Right lobe of liver (tissue), 6 donors: ENCODE measurements at regions not wholly inside any gene's neighbourhood (a gene's known extent, or its start where the extent isn't known, plus 50 kb on each side); places are given as distances from the start of the nearest gene placed in this dataset.
"Not testable (repeated sequence)": the region's sequence is repeated elsewhere in the genome, so short reads cannot be mapped to it uniquely, and the experiment has no call there.

Experiments
- ATAC-seq, 4 donors: fragments of 200-7000 bp; cut with Tn5 transposase; one replicate each; pipeline ENCODE4 v1.9.1; 2020; ENCODE audit warnings: mild to moderate bottlenecking in 4 of 4, moderate library complexity in 4 of 4
- DNase-seq, 3 donors: peaks; one replicate each; pipeline ENCODE4 v3.0.0-alpha.2; 2020
- H3K27ac ChIP-seq, 3 donors: fragments of 200-600 bp; one replicate each; pipeline ENCODE4 v1.8.0; 2022
- H3K27me3 ChIP-seq, 2 donors: fragments of 200-600 bp; one replicate each; pipeline ENCODE4 v1.8.0; 2022
- H3K36me3 ChIP-seq, 4 donors: fragments of 200-600 bp; sonication (generic) in 1 of 4; one replicate each; pipeline versions ENCODE4 v1.5.1 to v1.8.0; 2017 to 2022; ENCODE audit warnings: control low read depth in 1 of 4
- H3K4me1 ChIP-seq, 4 donors: fragments of 200-600 bp; sonication (generic) in 1 of 4; one replicate each; pipeline versions ENCODE4 v1.5.1 to v1.8.0; 2017 to 2022; ENCODE audit warnings: control low read depth in 1 of 4
- H3K4me3 ChIP-seq, 3 donors: fragments of 200-600 bp; one replicate each; pipeline ENCODE4 v1.8.0; 2022
- H3K9me3 ChIP-seq, 4 donors: fragments of 200-600 bp; sonication (generic) in 1 of 4; one replicate each; pipeline versions ENCODE4 v1.5.1 to v1.8.0; 2017 to 2022; ENCODE audit warnings: control low read depth in 1 of 4
- CTCF ChIP-seq, 4 donors: fragments of 200-600 bp in 3 of 4; fragments of 450-650 bp in 1 of 4; IDR thresholded peaks; one replicate each; pipeline versions ENCODE4 v1.5.1 to v1.8.0; 2016 to 2022; ENCODE audit warnings: antibody characterized with exemption in 4 of 4, mild to moderate bottlenecking in 2 of 4
- POLR2A ChIP-seq: fragments of 450-650 bp; IDR thresholded peaks from one replicate; pipeline ENCODE4 v1.6.1; 2017; ENCODE audit warnings: antibody characterized with exemption, mild to moderate bottlenecking
- WGBS: methylation state at CpG from one replicate; pipeline ENCODE4 v1.1.6; 2018; ENCODE audit warnings: low coverage, low lambda C conversion rate; ENCODE audit not compliant: insufficient coverage; ENCODE audit errors: missing lambda C conversion rate; 5-methylcytosine and 5-hydroxymethylcytosine counted together
- intact Hi-C, 2 donors: fragments of 100-400 bp; cut with DNase I; formaldehyde crosslinking; loops; one replicate each; pipeline versions ENCODE4 v1.11.2 to v1.14.1; 2022
- donor health status: DM: no; HTN: yes; CAD: no.
- donor health status: DM: no; HTN: no; CAD: no.
- donor health status: DM: no; HTN: no; CAD: no.
- donor health status: DM: no; HTN: yes; CAD: no.
- donor health status: DM: no; HTN: yes; CAD: no.

- Histone ChIP-seq H3K9me3 (no peaks in the 10 kb centered on the region), H3K4me3 (no peak overlapping the region), H3K4me1 (no peaks in the 10 kb centered on the region), H3K27ac (no peak overlapping the region), H3K36me3 (no peaks in the 10 kb centered on the region), H3K27me3 (no peaks in the 10 kb centered on the region)
- intact Hi-C loops = no loop called here
- no peak for DNase-seq
- TF ChIP-seq CTCF (IDR thresholded peaks at IDR 0.05) (no peak), POLR2A (no peak)
- 63% methylated on average over 2 of the region's 15 CpGs for whole genome bisulfite sequencing
- no peak for ATAC-seq
Measured at GRCh38 chr2:122570641-122571040, 815.2 kb downstream of the TSN start.

GRCh38 chr2:122571471-122571870, 816.0 kb downstream of the TSN start:
- H3K36me3 ChIP-seq, H3K9me3 ChIP-seq, intact Hi-C loops, H3K27me3 ChIP-seq, ATAC-seq, DNase-seq, H3K4me3 ChIP-seq, H3K4me1 ChIP-seq, H3K27ac ChIP-seq: not testable (repeated sequence)

- ATAC-seq (no peak), DNase-seq (no peak)
- H3K9me3 ChIP-seq = no peaks in the 10 kb centered on the region
- no peak overlapping the region for H3K27ac ChIP-seq
- intact Hi-C loops = no loop called here
- no peak for TF ChIP-seq POLR2A
- TF ChIP-seq CTCF (IDR thresholded peaks at IDR 0.05) = no peak
- no peaks in the 10 kb centered on the region for H3K27me3 ChIP-seq
- H3K4me3 ChIP-seq = no peak overlapping the region
- no peaks in the 10 kb centered on the region for H3K36me3 ChIP-seq
- H3K4me1 ChIP-seq = no peaks in the 10 kb centered on the region
Measured at GRCh38 chr2:122575076-122575475, 819.6 kb downstream of the TSN start.

GRCh38 chr2:122583159-122583917, 827.9 kb downstream of the TSN start:
- DNase-seq (no peak), ATAC-seq (no peak)
- no peaks in the 10 kb centered on the region for H3K27me3 ChIP-seq
- H3K4me3 ChIP-seq = no peak overlapping the region
- H3K9me3 ChIP-seq = no peaks in the 10 kb centered on the region
- H3K4me1 ChIP-seq = no peaks in the 10 kb centered on the region
- no peak overlapping the region for H3K27ac ChIP-seq
- no peaks in the 10 kb centered on the region for H3K36me3 ChIP-seq
- 48% methylated on average over 2 of the region's 2 CpGs for WGBS
- no peak for TF ChIP-seq POLR2A
- TF ChIP-seq CTCF (IDR thresholded peaks at IDR 0.05) = no peak
- intact Hi-C loops = no loop called here

GRCh38 chr2:122590524-122590923, 835.1 kb downstream of the TSN start:
- Histone ChIP-seq H3K27me3 (no peaks in the 10 kb centered on the region), H3K36me3 (no peaks in the 10 kb centered on the region), H3K9me3 (no peaks in the 10 kb centered on the region), H3K27ac (no peak overlapping the region), H3K4me1 (no peaks in the 10 kb centered on the region), H3K4me3 (no peak overlapping the region)
- no peak for ATAC-seq
- intact Hi-C loops = no loop called here
- DNase-seq = no peak
- TF ChIP-seq CTCF (IDR thresholded peaks at IDR 0.05) (no peak), POLR2A (no peak)
- 86% methylated on average over 3 of the region's 3 CpGs for WGBS
